ENCODE measurements at regions not wholly inside any gene's neighbourhood (a gene's known extent, or its start where the extent isn't known, plus 50 kb on each side); places are given as distances from the start of the nearest gene placed in this dataset.
"Not testable (repeated sequence)": the region's sequence is repeated elsewhere in the genome, so short reads cannot be mapped to it uniquely, and the experiment has no call there.

- TF ChIP-seq CTCF (IDR thresholded peaks at IDR 0.05; ENCODE audit: low read depth, low read length): no peak
- DNase-seq: no peak
- H3K36me3 ChIP-seq: no peaks in the 10 kb centered on the region
- H3K4me3 ChIP-seq (ENCODE audit: low read depth, low read length): no peak overlapping the region
- no peaks in the 10 kb centered on the region for H3K4me1 ChIP-seq
- no peaks in the 10 kb centered on the region for H3K27me3 ChIP-seq
- no peaks in the 10 kb centered on the region for H3K9me3 ChIP-seq
Measured at GRCh38 chr7:94183891-94184290, 179.7 kb upstream of the BET1 start.

GRCh38 chr7:94188350-94188749 lies 184.2 kb upstream of the BET1 start:
- DNase-seq: no peak
- H3K36me3 ChIP-seq: no peaks in the 10 kb centered on the region
- H3K27me3 ChIP-seq: no peaks in the 10 kb centered on the region
- no peak overlapping the region for H3K4me3 ChIP-seq (ENCODE audit: low read depth, low read length)
- TF ChIP-seq CTCF (IDR thresholded peaks at IDR 0.05; ENCODE audit: low read depth, low read length): no peak
- no peaks in the 10 kb centered on the region for H3K4me1 ChIP-seq
- no peaks in the 10 kb centered on the region for H3K9me3 ChIP-seq

- no peaks in the 10 kb centered on the region for H3K36me3 ChIP-seq
- H3K9me3 ChIP-seq: no peaks in the 10 kb centered on the region
- no peaks in the 10 kb centered on the region for H3K27me3 ChIP-seq
- H3K4me3 ChIP-seq (ENCODE audit: low read depth, low read length): no peak overlapping the region
- DNase-seq: no peak
- no peak for TF ChIP-seq CTCF (IDR thresholded peaks at IDR 0.05; ENCODE audit: low read depth, low read length)
- no peaks in the 10 kb centered on the region for H3K4me1 ChIP-seq
Measured at GRCh38 chr7:94190599-94191061, 186.5 kb upstream of the BET1 start.

- H3K36me3 ChIP-seq; H3K27me3 ChIP-seq; H3K4me3 ChIP-seq (ENCODE audit: low read depth, low read length); H3K4me1 ChIP-seq; H3K9me3 ChIP-seq; DNase-seq: not testable (repeated sequence)
Measured at GRCh38 chr7:94194426-94194825, 190.3 kb upstream of the BET1 start.

- no peak for DNase-seq
- Histone ChIP-seq H3K4me1 (no peaks in the 10 kb centered on the region), H3K27me3 (no peaks in the 10 kb centered on the region), H3K36me3 (no peaks in the 10 kb centered on the region), H3K4me3 (ENCODE audit: low read depth, low read length) (no peak overlapping the region), H3K9me3 (no peaks in the 10 kb centered on the region)
- no peak for TF ChIP-seq CTCF (IDR thresholded peaks at IDR 0.05; ENCODE audit: low read depth, low read length)
Measured at GRCh38 chr7:94195201-94195600, 191.0 kb upstream of the BET1 start.

GRCh38 chr7:94195813-94196212 lies 191.7 kb upstream of the BET1 start:
- DNase-seq: no peak
- Histone ChIP-seq H3K9me3 (no peaks in the 10 kb centered on the region), H3K4me1 (no peaks in the 10 kb centered on the region), H3K4me3 (ENCODE audit: low read depth, low read length) (no peak overlapping the region), H3K36me3 (no peaks in the 10 kb centered on the region), H3K27me3 (no peaks in the 10 kb centered on the region)
- no peak for TF ChIP-seq CTCF (IDR thresholded peaks at IDR 0.05; ENCODE audit: low read depth, low read length)

- DNase-seq: no peak
- no peak overlapping the region for H3K4me3 ChIP-seq (ENCODE audit: low read depth, low read length)
- TF ChIP-seq CTCF (IDR thresholded peaks at IDR 0.05; ENCODE audit: low read depth, low read length): no peak
- no peaks in the 10 kb centered on the region for H3K27me3 ChIP-seq
- no peaks in the 10 kb centered on the region for H3K36me3 ChIP-seq
- H3K4me1 ChIP-seq: no peaks in the 10 kb centered on the region
- no peaks in the 10 kb centered on the region for H3K9me3 ChIP-seq
Measured at GRCh38 chr7:94205529-94205928, 189.2 kb upstream of the COL1A2 start.
